Adrenal gland (tissue), 9 donors: ENCODE measurements at regions not wholly inside any gene's neighbourhood (a gene's known extent, or its start where the extent isn't known, plus 50 kb on each side); places are given as distances from the start of the nearest gene placed in this dataset.

Experiments used
- DNase-seq, 7 donors: peaks; one replicate each; pipeline ENCODE4 v3.0.0-alpha.2; 2019 to 2020
- H3K27ac ChIP-seq, 5 donors: fragments of 200-600 bp; sonication (generic) in 4 of 5; 1 replicate in 3 of 5; 2 replicates in 2 of 5; pipeline versions ENCODE4 v1.5.1 to v1.8.0; 2016 to 2020; ENCODE audit warnings: mild to moderate bottlenecking in 1 of 5
- H3K27me3 ChIP-seq: fragments of 200-600 bp; 2 replicates; pipeline ENCODE4 v1.8.0; 2021
- H3K36me3 ChIP-seq, 2 donors: fragments of 200-600 bp; replicated peaks in 1 of 2; 1 replicate in 1 of 2; 2 replicates in 1 of 2; pipeline versions ENCODE4 v1.5.1 to v1.8.0; 2018 to 2022
- H3K4me1 ChIP-seq, 2 donors: fragments of 200-600 bp; replicated peaks in 1 of 2; 1 replicate in 1 of 2; 2 replicates in 1 of 2; pipeline versions ENCODE4 v1.5.1 to v1.8.0; 2018 to 2021
- H3K4me3 ChIP-seq, 4 donors: fragments of 200-600 bp; sonication (generic) in 3 of 4; one replicate each; pipeline ENCODE4 v1.5.1; 2016 to 2018
- H3K9me3 ChIP-seq, 3 donors: fragments of 200-600 bp; sonication (generic) in 1 of 3; replicated peaks in 1 of 3; 1 replicate in 2 of 3; 2 replicates in 1 of 3; pipeline versions ENCODE4 v1.5.1 to v1.8.0; 2016 to 2021
- CTCF ChIP-seq, 6 experiments: fragments of 450-650 bp in 4 of 6; fragments of 200-600 bp in 2 of 6; sonication (generic) in 1 of 6; IDR thresholded peaks; 1 replicate in 5 of 6; 2 replicates in 1 of 6; pipeline versions ENCODE4 v1.5.1 to v1.8.0; 2016 to 2021; ENCODE audit warnings: antibody characterized with exemption in 6 of 6, mild to moderate bottlenecking in 2 of 6, moderate library complexity in 1 of 6
- POLR2A ChIP-seq, 2 donors: fragments of 450-650 bp; IDR thresholded peaks; one replicate each; pipeline ENCODE4 v1.6.1; 2017; ENCODE audit warnings: antibody characterized with exemption in 2 of 2, mild to moderate bottlenecking in 2 of 2, moderate library complexity in 1 of 2
- WGBS, 4 donors: extraction: QIAGEN DNeasy Blood & Tissue Kit in 2 of 4; methylation state at CpG; one replicate each; pipeline versions ENCODE4 v1.1.5 to v1.1.7; 2013 to 2017; 5-methylcytosine and 5-hydroxymethylcytosine counted together
- intact Hi-C, 2 donors: fragments of 100-400 bp; cut with DNase I; formaldehyde crosslinking; loops; one replicate each; pipeline versions ENCODE4 v1.14.1 to v1.15.0; 2022 to 2023
- donor health status: healthy with polysubstance abuse.
- donor health status: Bipolar disorder and iron deficiency.
- donor health status: DM: yes; HTN: yes; CAD: no.
- donor health status: DM: no; HTN: no; CAD: no.
- donor health status: DM: no; HTN: no; CAD: no.

GRCh38 chr12:19954163-19954562, 414.2 kb upstream of the PDE3A start:
- intact Hi-C loops, result no loop called here
- Histone ChIP-seq H3K9me3 (no peaks in the 10 kb centered on the region), H3K4me1 (no peaks in the 10 kb centered on the region), H3K4me3 (no peak overlapping the region), H3K27ac (no peak overlapping the region), H3K27me3 (no peaks in the 10 kb centered on the region), H3K36me3 (no peaks in the 10 kb centered on the region)
- TF ChIP-seq CTCF (IDR thresholded peaks at IDR 0.05) (no peak), POLR2A (IDR thresholded peaks at IDR 0.05) (no peak)
- DNase-seq, result no peak
- 85 to 91% (median 87%) methylated on average over 4 of the region's 4 CpGs for WGBS, 4 donors

- no peak for TF ChIP-seq POLR2A (IDR thresholded peaks at IDR 0.05)
- 51 to 78% (median 67%) methylated on average over 6 of the region's 6 CpGs for WGBS, 4 donors
- Histone ChIP-seq H3K27ac (no peak overlapping the region), H3K36me3 (no peaks in the 10 kb centered on the region), H3K9me3 (no peaks in the 10 kb centered on the region), H3K4me3 (no peak overlapping the region), H3K27me3 (no peaks in the 10 kb centered on the region), H3K4me1 (no peaks in the 10 kb centered on the region)
- intact Hi-C loops, result no loop called here
- no peak for DNase-seq
Measured at GRCh38 chr12:19957308-19958125, 410.8 kb upstream of the PDE3A start.

GRCh38 chr12:19958389-19958788, 409.9 kb upstream of the PDE3A start:
- Histone ChIP-seq H3K4me3 (no peak overlapping the region), H3K36me3 (no peaks in the 10 kb centered on the region), H3K27me3 (no peaks in the 10 kb centered on the region), H3K4me1 (no peaks in the 10 kb centered on the region), H3K27ac (no peak overlapping the region), H3K9me3 (no peaks in the 10 kb centered on the region)
- intact Hi-C loops, result no loop called here
- WGBS, 4 donors, result 91 to 95% (median 93%) methylated on average over 1 of the region's 1 CpG
- TF ChIP-seq CTCF (IDR thresholded peaks at IDR 0.05) (no peak), POLR2A (IDR thresholded peaks at IDR 0.05) (no peak)
- DNase-seq, result no peak

- whole genome bisulfite sequencing, 4 donors, result 19 to 29% (median 25%) methylated on average over 1 of the region's 1 CpG
- no peaks in the 10 kb centered on the region for H3K27me3 ChIP-seq
- DNase-seq, result no peak
- TF ChIP-seq POLR2A (IDR thresholded peaks at IDR 0.05) (no peak), CTCF (IDR thresholded peaks at IDR 0.05) (no peak)
- H3K9me3 ChIP-seq, result no peaks in the 10 kb centered on the region
- H3K4me1 ChIP-seq, result no peaks in the 10 kb centered on the region
- H3K36me3 ChIP-seq, result no peaks in the 10 kb centered on the region
- H3K27ac ChIP-seq, result no peak overlapping the region
- intact Hi-C loops, result no loop called here
- H3K4me3 ChIP-seq, result no peak overlapping the region
Measured at GRCh38 chr12:19959353-19959752, 409.0 kb upstream of the PDE3A start.

- Histone ChIP-seq H3K9me3 (no peaks in the 10 kb centered on the region), H3K4me1 (no peaks in the 10 kb centered on the region), H3K4me3 (no peak overlapping the region), H3K27me3 (no peaks in the 10 kb centered on the region), H3K27ac (no peak overlapping the region), H3K36me3 (no peaks in the 10 kb centered on the region)
- no peak for TF ChIP-seq POLR2A (IDR thresholded peaks at IDR 0.05)
- no peak for TF ChIP-seq CTCF (IDR thresholded peaks at IDR 0.05)
- intact Hi-C loops, result no loop called here
- DNase-seq, result no peak
- 79 to 96% (median 83%) methylated on average over 4 of the region's 4 CpGs for WGBS, 4 donors
Measured at GRCh38 chr12:19960527-19960926, 407.8 kb upstream of the PDE3A start.
